Activated gamma-delta T cell treated with Interleukin-2 at 50 U/mL for 16 hours (primary cell): ENCODE measurements at regions not wholly inside any gene's neighbourhood (a gene's known extent, or its start where the extent isn't known, plus 50 kb on each side); places are given as distances from the start of the nearest gene placed in this dataset.
A peak's percentile ranks its signal among the peaks of the same experiment; 100 is the strongest.
"Not testable (repeated sequence)": the region's sequence is repeated elsewhere in the genome, so short reads cannot be mapped to it uniquely, and the experiment has no call there.

Experiments
- DNase-seq: peaks from one replicate; pipeline ENCODE4 v3.0.0-alpha.2; 2020

DNA sequence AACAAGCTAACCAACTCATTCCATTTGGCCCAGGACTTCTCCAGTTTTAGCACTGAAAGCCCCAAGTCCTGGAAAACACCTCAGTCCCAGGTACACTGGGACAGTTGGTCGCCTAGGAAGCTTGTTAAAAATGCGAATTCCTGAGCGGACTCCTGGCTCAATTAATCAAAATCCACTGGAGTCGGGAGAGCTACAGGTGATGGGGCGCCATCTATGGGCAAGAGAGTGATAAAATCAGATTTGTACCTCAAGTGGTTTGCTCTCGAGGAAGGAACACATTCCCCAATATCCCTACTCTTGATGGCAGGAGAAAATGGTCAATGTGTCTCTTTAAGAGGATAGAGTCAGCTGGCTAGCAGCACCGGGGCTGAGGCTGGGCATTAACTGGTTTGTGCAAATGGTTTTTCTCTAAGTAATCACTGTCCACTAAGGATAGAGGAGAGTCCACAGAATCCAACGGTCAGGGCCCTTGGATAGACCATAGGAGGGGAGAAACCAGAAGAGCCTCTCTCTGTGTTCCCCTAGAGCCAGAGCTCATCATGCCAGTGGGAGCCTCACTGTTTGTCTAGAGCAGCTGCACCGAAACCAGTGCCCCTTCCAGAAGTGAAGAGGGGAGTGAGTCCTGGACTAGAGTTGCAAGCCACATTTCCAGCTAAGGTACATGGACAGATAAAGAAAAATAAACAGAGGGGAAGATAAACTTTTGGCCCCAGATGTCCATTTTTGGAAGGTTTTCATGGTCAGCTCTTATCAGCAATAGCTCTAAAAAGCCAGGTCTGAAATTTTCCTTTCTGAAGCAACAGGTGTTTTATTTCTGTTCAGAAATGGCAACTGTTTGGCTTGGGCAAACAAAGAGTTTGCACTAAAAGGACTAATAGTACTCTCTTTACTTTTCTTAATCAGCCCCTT, 148.5 kb downstream of the TENT5C start:
- peak; percentile 39 for DNase-seq

DNA sequence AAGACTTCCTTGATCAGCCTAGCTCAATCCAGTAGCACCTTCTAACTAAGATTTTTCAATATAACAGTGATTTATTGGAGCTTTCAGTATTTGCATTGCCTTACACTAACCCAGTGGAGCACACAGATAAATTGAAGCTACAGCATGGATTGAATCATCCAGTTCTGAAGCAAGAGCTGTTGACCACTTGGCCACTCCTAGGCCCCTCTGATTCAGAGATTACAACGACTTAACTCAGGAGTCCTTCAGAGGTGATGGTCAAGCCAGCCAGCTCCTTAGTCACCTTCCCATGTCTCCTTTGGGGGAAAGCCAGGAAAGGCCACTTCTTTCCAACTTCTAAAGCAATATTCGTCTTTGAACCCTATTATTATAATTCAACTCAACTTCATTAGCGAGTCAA, 151.8 kb downstream of the TENT5C start:
- DNase-seq = no peak

DNA sequence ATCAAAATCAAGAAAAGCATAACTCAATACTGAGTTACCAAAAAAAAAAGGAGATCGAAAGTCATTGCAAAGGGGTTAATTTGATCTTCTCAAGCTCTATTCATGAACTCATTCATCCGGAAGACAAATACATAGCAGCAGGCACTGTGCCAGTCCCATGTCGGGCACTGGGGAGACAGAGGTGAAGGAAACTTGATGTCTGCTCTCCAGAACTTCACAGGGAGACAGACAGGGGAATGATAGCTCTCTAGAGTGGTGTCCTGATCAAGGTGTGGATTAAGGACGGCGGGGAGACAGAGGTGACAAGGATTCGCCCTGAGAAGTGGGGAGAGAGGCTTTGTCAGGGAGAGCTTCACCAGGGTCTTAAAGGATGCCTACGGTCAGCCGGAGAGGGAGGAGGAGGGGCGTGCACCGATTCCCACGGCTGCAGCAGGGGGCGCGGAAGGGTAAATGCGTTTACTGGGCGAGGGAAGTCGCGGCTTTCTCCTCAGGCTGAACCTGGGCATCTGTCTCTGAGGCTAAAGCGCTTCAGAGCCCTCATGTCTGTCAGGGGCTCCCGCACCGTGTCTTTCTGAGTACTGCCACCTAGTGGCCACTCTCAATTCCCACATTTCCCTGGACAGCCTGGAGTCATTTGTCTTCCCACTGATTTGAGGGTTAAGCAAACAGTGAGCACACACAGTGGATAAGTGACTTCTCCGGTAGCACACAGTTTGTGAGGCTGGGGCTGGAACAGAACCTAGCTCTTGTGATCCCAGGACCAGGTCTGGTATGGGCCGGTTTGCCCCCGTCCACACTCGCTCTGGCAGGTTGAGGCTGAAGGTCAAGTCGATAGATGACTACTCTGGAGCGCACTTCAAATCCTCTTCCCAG, 152.8 kb downstream of the TENT5C start:
- DNase-seq = peak; percentile 66

DNA sequence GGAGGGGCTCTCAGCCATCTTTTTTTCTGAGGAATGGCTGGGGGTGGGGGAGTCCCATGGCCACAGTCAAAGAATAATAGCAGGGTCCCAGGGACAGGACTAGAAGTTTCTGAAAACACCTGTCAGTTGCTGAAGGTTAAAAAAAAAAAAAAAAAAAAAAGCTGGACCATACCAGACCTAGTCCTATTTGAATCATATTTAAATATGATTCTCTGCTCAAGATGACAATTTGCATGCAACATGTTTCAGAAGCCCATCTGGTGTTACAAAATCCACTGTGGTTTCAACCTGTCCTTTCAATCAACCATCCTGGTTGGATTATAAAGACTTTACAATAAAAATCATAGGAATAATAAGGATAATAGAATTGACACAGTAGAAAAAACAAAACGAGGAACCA, 153.7 kb downstream of the TENT5C start:
- no peak for DNase-seq

DNA sequence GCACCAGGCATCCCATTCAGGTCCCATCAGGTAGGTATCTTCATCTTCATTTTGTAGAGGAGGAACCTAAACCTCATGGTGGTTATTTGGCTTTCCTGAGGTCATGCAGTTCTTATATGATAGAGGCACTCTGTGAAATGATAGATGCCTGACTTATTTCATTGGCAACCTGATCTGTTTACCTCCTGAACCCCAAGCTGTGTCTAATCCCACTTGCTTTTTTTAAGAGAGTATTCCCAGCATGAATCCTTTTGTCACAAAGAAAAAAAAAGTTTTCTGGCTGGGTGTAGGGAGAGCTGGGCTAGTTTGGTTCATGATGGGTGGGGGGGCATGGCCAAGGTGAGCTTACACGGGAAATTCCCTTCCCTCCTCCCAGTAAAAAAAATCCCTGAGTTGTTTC, 154.2 kb downstream of the TENT5C start:
- DNase-seq = no peak

DNA sequence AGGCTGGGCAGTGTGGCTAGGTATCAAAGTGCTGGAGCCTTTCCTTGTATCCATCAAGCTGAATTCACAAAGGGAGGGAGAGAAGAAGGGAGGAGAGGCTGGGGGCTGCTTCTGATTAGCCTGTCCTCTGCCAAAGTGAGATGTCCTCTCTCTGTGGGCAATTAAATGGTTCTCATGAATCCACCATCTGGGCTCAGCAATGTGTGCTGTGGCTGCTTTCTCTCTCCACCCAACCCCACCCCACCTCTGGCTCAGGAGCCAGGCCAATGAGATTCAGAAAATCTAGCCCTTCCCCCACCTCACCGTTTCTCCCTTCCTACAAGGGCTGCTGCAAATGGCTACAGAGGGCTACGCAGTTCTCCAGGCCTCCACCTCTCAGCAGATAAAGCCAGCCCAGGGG, 154.6 kb downstream of the TENT5C start:
- DNase-seq = no peak

DNA sequence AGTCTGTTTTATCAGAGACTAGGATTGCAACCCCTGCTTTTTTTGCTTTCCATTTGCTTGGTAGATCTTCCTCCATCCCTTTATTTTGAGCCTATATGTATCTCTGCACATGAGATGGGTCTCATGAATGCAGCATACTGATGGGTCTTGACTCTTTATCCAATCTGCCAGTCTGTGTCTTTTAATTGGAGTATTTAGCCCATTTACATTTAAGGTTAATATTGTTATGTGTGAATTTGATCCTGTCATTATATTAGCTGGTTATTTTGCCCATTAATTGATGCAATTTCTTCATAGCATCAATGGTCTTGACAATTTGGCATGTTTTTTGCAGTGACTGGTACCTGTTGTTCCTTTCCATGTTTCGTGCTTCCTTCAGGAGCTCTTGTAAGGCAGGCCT, 161.7 kb downstream of the GDAP2 start:
- not testable (repeated sequence) for DNase-seq

DNA sequence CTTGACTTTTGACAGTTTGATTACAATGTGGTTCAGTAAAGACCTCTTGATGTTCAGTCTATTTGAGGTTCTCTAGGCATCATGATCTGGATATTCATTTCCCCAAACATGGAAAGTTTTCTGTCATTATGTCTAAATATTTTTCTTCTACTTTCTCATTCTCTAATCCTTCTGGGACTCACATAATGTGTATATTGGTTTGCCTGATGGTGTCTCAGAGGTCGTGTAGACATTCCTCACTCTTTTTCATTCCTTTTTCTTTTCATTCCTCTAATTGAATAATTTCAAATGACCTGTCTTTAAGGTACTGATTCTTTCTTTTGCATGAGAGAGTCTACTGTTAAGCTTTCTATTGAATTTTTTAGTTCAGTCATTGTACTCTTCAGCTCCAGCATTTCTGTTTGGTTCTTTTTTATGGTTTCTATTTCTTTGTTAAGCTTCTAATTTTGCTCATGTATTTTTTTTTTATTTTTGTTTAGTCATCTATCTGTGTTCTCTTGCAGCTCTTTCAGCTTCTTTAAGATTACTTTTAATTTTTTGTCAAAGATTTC, 158.4 kb downstream of the GDAP2 start:
- DNase-seq = no peak

DNA sequence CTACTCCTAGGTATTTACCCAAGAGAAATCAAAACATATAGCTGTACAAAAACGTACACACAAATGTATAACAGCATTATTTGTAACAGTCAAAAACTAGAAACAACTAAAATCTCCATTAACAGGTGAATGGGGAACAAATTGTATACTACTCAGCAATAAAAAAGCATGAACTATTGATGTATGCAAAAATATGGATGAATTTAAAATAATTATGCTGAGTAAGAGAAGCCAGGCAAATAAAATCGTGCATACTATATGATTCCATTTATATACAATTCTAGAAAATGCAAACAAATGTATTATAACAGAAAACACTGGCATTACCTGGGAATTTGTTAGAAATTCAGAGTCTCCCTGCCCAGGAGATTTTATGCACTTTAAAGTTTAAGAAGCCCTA, 150.1 kb downstream of the GDAP2 start:
- DNase-seq = no peak

DNA sequence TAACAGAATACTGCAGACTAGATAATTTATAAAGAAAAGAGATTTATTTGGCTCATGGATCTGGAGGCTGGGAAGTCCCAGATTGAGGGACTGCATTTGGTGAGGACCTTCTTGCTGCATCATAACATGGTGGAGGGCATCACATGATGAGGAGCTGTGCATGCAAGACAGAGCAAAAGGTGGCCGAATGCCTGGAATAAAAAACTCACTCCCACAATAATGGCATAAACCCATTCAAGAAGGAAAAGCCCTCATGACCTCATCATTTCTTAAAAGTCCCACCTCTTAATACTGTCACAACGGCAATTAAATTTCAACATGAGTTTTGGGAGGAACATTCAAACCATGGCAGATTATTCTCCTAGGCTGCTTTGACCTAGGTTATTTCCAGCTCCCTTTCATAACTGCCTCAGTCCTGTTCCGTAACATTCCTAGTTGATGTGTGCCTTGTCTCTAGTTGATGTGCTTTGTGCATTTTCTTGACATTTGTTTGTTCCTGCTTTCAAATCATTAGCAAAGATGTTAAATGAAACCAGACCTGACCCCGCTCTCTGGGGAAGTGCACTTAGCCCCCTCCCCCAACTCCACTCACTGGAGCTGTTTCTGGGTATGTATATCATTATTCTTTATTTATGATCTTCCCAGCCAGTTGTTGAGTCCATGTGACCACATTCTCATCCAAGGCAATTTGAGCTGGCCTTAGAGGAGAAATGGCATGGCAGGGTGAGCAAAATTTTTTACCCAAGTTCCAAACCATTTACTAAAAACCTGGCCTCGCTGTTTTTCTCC, 148.5 kb downstream of the GDAP2 start:
- DNase-seq = no peak

DNA sequence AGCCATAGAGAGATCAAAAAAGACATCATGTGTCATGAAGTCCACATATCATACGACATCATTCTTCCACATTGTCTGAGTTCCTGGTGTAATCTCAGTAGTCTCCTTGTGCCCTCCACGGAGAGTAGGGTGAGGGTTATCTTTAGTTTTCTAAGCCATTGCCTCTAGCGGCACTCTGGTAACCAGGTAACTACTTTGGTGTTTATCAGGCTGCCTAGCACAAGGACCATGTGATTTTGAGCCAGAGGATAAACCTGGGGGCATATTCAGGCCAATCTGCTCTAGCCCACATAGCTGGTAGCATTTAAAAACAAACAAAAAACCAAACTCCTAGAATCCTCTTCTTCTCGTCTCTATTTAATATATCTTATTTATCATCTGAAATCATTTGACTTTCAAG, 147.4 kb downstream of the GDAP2 start:
- DNase-seq = no peak

DNA sequence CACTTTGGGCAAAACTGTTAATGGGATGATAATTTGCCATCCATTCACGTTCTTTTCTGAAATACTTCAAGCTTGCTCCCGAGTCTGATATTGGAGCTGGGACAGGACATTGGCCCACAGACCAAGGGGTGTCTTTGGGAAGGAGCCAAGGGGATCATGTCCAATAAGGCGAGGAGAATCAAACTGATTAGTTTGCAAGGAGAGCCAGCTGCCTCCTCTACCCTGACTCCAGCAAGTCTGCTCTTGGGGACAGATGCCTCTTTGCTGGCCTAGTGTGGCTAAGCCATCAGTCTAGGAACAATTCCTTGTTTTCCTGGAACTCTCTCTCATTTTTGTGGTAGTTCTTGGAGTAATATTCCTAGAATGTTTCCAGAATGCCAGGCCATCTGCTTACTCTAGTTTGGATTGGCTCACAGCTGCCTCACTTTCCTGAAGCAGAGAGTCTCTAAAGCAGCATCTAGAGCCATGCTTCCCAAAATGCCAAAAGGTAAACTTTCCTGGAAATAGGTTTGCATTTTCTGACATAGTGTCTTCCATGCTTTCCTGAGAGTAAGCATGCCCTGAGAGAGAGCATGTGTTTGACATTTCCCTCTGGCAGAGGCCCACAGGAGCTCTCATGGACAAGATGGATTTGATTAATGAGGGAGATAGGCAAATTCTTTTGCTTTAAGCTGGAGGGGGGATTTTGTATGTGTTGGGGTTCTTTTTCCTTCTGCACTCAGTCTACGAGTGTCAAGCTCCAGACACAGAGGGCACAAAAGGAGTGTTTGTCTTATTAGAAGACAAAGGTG, 145.6 kb downstream of the GDAP2 start:
- no peak for DNase-seq

DNA sequence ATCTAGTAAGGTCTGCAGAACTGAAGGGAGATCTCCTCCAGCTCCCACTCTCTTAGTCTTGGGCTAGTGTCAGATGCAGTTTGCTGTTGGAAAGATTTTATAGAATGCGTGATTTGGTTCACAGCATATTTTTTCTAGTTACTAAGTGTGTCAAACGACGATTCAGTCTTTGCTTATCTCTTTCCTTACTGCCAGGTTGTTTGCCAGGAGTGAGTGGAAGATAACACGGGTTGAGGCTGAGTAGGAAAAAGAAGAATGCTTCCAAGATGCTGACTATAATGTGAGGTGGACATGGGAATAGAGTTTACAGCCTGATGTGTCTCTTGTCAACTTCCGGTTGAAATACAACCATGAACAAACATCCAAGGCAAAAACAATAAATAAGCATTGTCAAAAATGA, 141.4 kb downstream of the GDAP2 start:
- no peak for DNase-seq

DNA sequence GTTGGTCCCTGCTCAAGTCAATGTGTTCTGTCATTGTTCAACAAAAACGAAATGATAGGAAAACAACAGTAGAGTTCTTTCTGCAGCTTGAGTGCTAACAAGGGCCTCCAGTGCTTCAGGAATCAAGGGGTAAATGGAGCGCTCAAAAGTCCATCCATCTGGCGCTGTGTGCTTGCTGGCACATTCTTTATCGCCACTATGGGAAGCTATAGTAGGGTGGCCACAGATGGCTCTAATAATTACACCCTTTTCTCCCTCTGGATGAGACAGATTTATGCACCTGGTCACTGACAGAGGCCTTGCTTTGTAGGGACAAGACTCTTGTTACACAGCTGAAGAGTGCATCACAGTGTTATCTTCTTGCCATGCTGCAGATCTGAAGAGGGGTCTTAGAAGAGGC, 136.0 kb downstream of the GDAP2 start:
- no peak for DNase-seq

DNA sequence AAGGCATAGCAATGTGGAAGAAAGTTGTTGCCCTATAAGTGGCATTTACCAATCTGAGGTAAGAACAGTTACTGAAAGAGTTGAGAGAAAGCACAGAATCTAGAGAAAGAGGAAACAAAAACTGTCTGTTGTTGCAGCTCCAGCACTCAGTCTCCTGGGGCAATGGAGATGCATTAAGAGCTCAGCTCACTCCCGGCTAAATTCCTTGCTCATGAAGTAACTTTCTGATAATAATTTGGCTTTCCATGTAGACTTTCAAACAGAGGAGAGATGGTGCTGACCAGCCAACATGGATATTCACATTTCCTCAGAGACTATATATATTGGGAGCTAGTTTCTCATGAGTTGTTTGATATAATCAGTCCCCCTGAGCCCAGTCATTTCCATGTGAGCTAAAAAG, 135.3 kb downstream of the GDAP2 start:
- no peak for DNase-seq

DNA sequence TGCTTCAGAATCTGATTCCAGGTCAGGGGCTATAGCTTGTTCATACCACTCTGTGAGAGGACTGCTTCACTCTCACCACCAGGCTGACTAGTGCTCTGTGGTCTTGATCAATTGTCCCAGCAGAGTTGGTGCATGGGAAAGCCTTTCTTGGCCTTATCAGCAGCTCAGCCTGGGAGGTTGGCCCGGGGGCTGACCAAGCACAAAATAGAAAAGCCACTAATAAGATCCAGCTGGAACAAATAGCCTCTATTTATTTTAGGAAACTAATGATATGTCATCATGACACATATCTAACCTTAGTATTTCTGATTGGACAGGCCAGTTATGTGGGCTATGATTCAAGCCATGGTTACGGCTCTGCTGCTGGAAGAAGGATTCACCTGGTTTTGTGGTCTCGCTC, 134.2 kb downstream of the GDAP2 start:
- no peak for DNase-seq

DNA sequence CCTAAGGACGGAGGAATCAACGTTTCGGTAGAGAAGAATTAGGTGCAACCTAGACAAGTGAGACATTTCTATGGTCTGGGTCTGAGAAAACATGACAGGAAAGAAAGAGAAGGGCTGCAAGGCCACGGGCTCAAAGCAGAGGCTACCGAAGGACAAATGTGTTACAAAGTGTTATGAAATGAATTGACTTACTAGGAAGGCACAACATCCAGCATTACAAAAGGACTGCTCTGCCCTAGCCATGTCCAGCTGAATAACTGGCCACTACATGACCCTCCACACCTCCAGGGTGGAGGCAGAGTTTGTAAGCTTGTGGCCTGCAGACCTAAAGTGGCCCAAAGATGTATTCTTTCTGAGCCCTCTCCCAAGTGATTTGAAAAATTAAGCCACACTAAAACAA, 133.6 kb downstream of the GDAP2 start:
- no peak for DNase-seq

DNA sequence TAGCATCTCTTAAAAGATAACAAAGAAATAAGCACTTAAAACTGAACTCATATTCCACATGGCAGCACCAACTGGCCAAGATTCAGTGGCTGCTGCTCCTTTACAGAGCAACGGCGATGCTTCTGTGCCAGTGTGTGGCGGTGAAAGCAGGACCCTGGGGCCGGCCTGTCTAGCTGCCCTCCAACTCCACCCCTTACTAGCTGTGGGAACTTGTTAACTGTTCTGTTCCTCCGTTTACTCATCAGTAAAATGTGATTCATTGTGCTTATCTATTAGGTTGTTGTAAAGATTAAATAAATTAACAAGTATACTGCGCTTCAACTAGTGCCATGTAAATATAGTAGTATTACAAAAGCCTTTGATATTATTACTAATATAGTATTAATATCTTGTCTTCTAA, 133.2 kb downstream of the GDAP2 start:
- no peak for DNase-seq

DNA sequence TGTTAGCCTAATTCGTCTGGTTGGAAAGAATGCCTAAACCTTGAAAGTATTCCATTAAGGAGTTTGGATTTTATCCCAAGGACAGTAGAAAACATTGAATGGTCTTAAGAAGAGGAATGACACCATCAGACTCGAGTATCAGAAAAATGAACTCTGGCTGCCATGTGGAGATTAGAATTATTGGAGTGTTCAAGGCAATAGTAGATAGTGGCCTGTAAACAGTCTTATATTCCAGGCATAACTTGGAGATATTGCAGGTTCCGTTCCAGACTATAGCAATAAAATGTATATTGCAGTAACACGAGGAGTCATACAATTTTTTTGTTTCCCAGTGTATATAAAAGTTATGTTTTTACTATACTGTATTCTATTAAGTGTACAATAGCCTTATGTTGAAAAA, 130.9 kb downstream of the GDAP2 start:
- DNase-seq = no peak

DNA sequence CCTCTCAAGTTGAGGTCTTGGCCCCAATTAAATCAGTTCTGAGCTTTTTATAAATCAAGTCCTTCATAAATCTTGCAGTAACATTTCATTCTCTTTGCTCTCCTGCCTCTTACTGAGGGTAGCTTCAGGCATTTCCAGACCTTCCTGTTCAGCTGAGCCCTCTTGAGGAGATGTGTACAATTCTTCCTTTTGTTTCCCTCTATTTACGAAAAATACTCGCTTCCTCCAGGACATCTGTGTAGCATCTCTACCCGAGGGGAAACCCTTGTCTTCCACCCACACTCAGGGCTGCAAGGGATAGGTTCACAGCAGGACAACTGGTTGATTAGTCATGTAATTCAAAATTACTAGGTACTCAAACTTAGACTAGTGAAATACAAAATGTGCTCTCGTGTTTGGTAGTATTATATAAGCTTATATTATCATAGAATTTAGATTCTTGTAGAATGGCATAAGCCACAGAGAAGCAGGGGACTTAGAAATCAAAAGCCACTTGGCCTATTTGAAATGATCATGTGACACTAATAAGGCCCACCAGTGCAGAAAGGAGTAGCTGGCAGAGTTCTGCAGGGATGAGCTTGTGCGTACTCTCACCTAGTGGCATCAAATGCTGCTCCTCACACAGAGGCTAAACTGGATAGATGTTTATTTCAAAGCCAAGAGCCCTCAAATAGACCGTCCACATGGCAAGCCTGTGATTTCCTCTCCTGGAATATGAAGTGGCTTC, 126.7 kb downstream of the GDAP2 start:
- DNase-seq = no peak

DNA sequence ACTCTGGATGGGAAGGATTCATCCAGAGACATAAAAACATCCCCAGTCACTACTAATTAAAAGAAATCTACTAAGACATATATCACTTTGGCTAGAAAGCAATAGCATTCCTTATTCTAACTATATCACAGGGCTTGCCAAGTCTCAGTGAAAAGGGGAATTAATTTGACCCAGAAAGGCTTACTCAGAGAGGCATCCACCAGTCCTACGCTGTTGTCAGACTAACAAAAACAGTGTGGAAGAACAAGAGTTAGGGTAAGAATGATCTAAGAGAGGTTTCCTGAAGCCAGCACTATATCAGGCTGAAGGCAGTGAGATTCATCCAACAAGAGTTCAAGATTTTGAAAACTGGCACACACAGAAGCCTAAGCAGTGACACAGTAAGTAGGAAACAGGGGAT, 126.1 kb downstream of the GDAP2 start:
- DNase-seq = no peak
